Dedifferentiated amniotic fluid mesenchymal stem cell (primary cell): ENCODE measurements at regions not wholly inside any gene's neighbourhood (a gene's known extent, or its start where the extent isn't known, plus 50 kb on each side); places are given as distances from the start of the nearest gene placed in this dataset.

Source experiments
- DNase-seq: peaks from one replicate; pipeline ENCODE4 v3.0.0-alpha.2; 2016; ENCODE audit errors: extremely low spot score

GRCh38 chr18:78589916-78590437, 389.6 kb upstream of the SALL3 start:
- DNase-seq = no peak

- DNase-seq = no peak
Observed at GRCh38 chr18:78595453-78595852, 384.2 kb upstream of the SALL3 start.

GRCh38 chr18:78595924-78596573, 383.6 kb upstream of the SALL3 start:
- no peak for DNase-seq

- no peak for DNase-seq
Observed at GRCh38 chr18:78596794-78597345, 382.7 kb upstream of the SALL3 start.

GRCh38 chr18:78601349-78601748, 378.3 kb upstream of the SALL3 start:
- no peak for DNase-seq

GRCh38 chr18:78601923-78602322, 377.7 kb upstream of the SALL3 start:
- DNase-seq = no peak

- DNase-seq = no peak
Observed at GRCh38 chr18:78602430-78602829, 377.2 kb upstream of the SALL3 start.

- DNase-seq = no peak
Observed at GRCh38 chr18:78603102-78603983, 376.3 kb upstream of the SALL3 start.

GRCh38 chr18:78605255-78605654, 374.4 kb upstream of the SALL3 start:
- no peak for DNase-seq

- DNase-seq = no peak
Observed at GRCh38 chr18:78607221-78607620, 372.4 kb upstream of the SALL3 start.

- no peak for DNase-seq
Observed at GRCh38 chr18:78607784-78608183, 371.8 kb upstream of the SALL3 start.

- DNase-seq = no peak
Observed at GRCh38 chr18:78610179-78610578, 369.4 kb upstream of the SALL3 start.

- DNase-seq = no peak
Observed at GRCh38 chr18:78611201-78611800, 368.3 kb upstream of the SALL3 start.

GRCh38 chr18:78611869-78612268, 367.7 kb upstream of the SALL3 start:
- DNase-seq = no peak

- DNase-seq = no peak
Observed at GRCh38 chr18:78612318-78612717, 367.3 kb upstream of the SALL3 start.

- no peak for DNase-seq
Observed at GRCh38 chr18:78612801-78613200, 366.8 kb upstream of the SALL3 start.

GRCh38 chr18:78618726-78619125, 360.9 kb upstream of the SALL3 start:
- no peak for DNase-seq

GRCh38 chr18:78619854-78620253, 359.8 kb upstream of the SALL3 start:
- DNase-seq = no peak

- no peak for DNase-seq
Observed at GRCh38 chr18:78620326-78620725, 359.3 kb upstream of the SALL3 start.

- no peak for DNase-seq
Observed at GRCh38 chr18:78621141-78621755, 358.4 kb upstream of the SALL3 start.

GRCh38 chr18:78622251-78622906, 357.2 kb upstream of the SALL3 start:
- no peak for DNase-seq
